Aorta (tissue), 5 donors: ENCODE measurements at regions not wholly inside any gene's neighbourhood (a gene's known extent, or its start where the extent isn't known, plus 50 kb on each side); places are given as distances from the start of the nearest gene placed in this dataset.

Experiments used
- ATAC-seq: fragments of 200-7000 bp; cut with Tn5 transposase; one replicate; pipeline ENCODE4 v1.9.1; 2022; ENCODE audit warnings: moderate library complexity; ENCODE audit not compliant: low FRiP score
- DNase-seq, 2 donors: peaks; one replicate each; pipeline ENCODE4 v3.0.0-alpha.2; 2020
- H3K27ac ChIP-seq, 2 donors: one replicate each; pipeline ENCODE4 v1.5.1; 2013; ENCODE audit warnings: low read length in 2 of 2, mild to moderate bottlenecking in 2 of 2, moderate library complexity in 2 of 2, control low read depth in 1 of 2, inconsistent platforms in 1 of 2, low read depth in 1 of 2
- H3K27me3 ChIP-seq, 2 donors: one replicate each; pipeline ENCODE4 v1.6.1; 2013; ENCODE audit warnings: control low read depth in 1 of 2, low read length in 1 of 2, mild to moderate bottlenecking in 1 of 2, moderate library complexity in 1 of 2; ENCODE audit not compliant: insufficient read depth in 2 of 2, control insufficient read depth in 1 of 2
- H3K36me3 ChIP-seq, 2 donors: one replicate each; pipeline ENCODE4 v1.6.1; 2013; ENCODE audit warnings: control low read depth in 1 of 2, low read length in 1 of 2, mild to moderate bottlenecking in 1 of 2; ENCODE audit not compliant: insufficient read depth in 2 of 2, control insufficient read depth in 1 of 2
- H3K4me1 ChIP-seq, 2 donors: one replicate each; pipeline ENCODE4 v1.6.1; 2013; ENCODE audit warnings: low read length in 2 of 2, control low read depth in 1 of 2, mild to moderate bottlenecking in 1 of 2, moderate library complexity in 1 of 2; ENCODE audit not compliant: insufficient read depth in 2 of 2, control insufficient read depth in 1 of 2
- H3K4me3 ChIP-seq, 2 donors: one replicate each; pipeline ENCODE4 v1.5.1; 2013; ENCODE audit warnings: low read length in 2 of 2, control low read depth in 1 of 2, mild to moderate bottlenecking in 1 of 2
- H3K9me3 ChIP-seq: one replicate; pipeline ENCODE4 v1.6.1; 2013; ENCODE audit warnings: mild to moderate bottlenecking, low read length; ENCODE audit not compliant: control insufficient read depth
- whole genome bisulfite sequencing, 2 donors: extraction: QIAGEN DNeasy Blood & Tissue Kit; methylation state at CpG; one replicate each; pipeline ENCODE4 v1.1.7; 2013; 5-methylcytosine and 5-hydroxymethylcytosine counted together
- intact Hi-C, 2 donors: fragments of 100-400 bp; cut with DNase I; formaldehyde crosslinking; loops; one replicate each; pipeline versions ENCODE4 v1.14.2 to v1.15.0; 2022
- donor health status: healthy with polysubstance abuse.
- donor health status: Bipolar disorder and iron deficiency.
- donor health status: DM: no; HTN: no; CAD: no.
- donor health status: DM: no; HTN: no; CAD: no.
- donor health status: DM: yes; HTN: yes; CAD: no.

DNA sequence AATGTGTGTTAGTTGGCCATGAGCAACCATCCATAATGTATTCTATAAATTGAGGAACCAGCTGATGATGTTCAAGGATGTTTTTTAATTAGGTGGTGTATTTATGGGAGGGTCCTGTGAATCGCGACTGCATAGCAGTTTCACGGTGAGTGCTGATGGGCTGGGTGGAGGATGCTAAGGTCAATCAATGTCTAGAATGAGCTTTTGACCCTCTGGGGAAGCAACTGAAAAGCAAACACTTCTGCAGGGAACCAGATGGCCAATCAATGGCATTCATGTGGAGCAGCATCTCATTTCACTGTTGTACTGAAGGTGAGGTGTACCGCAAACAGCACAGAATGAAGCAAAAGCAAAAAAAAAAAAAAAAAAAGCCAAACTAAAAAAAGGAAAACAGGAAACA lies 676.1 kb upstream of the TMEM132C start:
- no peak for ATAC-seq

DNA sequence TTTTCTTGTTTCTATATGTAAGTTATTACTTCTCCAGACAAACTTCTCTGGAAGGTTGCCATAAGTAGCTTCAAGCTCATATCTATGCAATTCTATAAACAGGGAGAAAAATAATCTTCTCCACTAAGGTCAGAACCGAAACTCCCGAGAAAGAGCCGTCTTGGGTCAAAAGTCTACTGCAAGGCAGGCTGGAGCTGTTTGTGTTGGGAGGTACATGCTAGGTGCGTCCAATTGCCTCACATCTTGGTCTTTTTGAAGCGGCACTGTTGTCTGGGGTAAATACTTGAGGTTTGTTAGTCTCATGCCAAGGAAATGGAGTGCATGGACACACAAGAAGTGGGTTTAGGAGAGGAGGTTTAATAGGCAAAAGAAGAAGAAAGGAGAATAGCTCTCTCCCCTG lies 674.7 kb upstream of the TMEM132C start:
- Histone ChIP-seq H3K4me1 (peaks cover 0 to 5% of the 10 kb centered on the region in 2 donors), H3K36me3 (no peaks in the 10 kb centered on the region), H3K27me3 (no peaks in the 10 kb centered on the region), H3K27ac (no peak overlapping the region), H3K9me3 (no peaks in the 10 kb centered on the region), H3K4me3 (no peak overlapping the region)
- ATAC-seq (no peak), DNase-seq (no peak)
- WGBS, 2 donors = 77 to 79% methylated on average over 5 of the region's 5 CpGs
- intact Hi-C loops = no loop called here

More for the DNA sequence above, 676.1 kb upstream of the TMEM132C start:
- no peak for DNase-seq
- no peak overlapping the region for H3K27ac ChIP-seq
- 86 to 91% methylated on average over 4 of the region's 4 CpGs for WGBS, 2 donors
- intact Hi-C loops = no loop called here
- H3K9me3 ChIP-seq = no peaks in the 10 kb centered on the region
- H3K27me3 ChIP-seq = no peaks in the 10 kb centered on the region
- no peaks in the 10 kb centered on the region for H3K36me3 ChIP-seq
- H3K4me3 ChIP-seq = no peak overlapping the region
- H3K4me1 ChIP-seq = peaks cover 0 to 5% of the 10 kb centered on the region in 2 donors

DNA sequence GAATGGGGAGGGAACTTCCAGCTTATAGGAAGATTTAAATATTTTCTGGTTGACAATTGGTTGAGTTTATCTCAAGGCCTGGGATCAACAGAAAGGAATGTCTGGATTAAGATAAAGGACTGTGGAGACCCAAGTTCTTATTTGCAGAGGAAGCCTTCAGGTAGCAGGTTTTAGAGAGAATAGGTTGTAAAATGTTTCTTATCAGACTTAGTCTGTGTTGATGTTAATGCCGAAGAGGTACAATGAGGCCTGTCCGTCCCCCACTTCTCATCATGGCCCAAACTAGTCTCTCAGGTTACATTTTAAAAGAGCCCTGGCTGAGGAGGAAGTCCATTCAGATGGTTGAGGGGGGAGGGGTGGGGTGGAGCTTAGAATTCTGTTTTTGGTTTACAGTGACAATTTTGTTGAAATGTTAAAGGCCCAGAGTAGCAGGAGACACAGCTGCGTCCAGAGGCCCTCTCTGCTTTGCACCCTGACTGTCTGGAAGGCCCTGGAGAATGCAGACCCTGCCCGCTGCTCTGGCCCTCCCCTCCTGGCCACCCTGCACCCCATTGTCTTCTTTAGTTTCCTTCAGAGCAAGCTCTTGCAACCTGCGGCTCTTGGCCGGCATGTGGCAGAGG lies 672.5 kb upstream of the TMEM132C start:
- Histone ChIP-seq H3K9me3 (no peaks in the 10 kb centered on the region), H3K27me3 (no peaks in the 10 kb centered on the region), H3K4me1 (no peaks in the 10 kb centered on the region), H3K4me3 (no peak overlapping the region), H3K36me3 (no peaks in the 10 kb centered on the region), H3K27ac (no peak overlapping the region)
- ATAC-seq = no peak
- WGBS, 2 donors = 88 to 94% methylated on average over 6 of the region's 6 CpGs
- DNase-seq = no peak
- intact Hi-C loops = no loop called here

DNA sequence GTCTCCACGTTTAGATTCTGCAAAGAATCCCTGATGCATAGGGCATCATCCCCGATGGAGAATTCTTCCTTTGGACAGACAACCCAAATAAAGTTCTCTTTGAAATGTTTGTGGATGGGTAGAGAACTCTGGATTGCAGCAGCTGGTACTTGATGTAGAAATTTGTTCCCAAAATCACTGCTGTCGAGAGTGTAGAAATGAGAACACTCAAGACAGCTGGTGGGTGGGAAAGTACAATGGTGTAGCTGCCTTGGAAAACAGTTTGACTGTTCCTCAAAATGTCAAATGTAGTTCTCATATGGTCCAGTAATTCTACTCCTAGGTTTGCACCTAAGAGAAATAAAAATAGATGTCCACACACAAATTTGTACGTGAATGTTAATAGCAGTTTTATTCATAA lies 671.5 kb upstream of the TMEM132C start:
- WGBS, 2 donors = 90 to 91% methylated on average over 4 of the region's 4 CpGs
- Histone ChIP-seq H3K27me3 (no peaks in the 10 kb centered on the region), H3K4me3 (no peak overlapping the region), H3K4me1 (peaks cover 0 to 3% of the 10 kb centered on the region in 2 donors), H3K36me3 (no peaks in the 10 kb centered on the region), H3K27ac (no peak overlapping the region), H3K9me3 (no peaks in the 10 kb centered on the region)
- ATAC-seq (no peak), DNase-seq (no peak)
- intact Hi-C loops = no loop called here

DNA sequence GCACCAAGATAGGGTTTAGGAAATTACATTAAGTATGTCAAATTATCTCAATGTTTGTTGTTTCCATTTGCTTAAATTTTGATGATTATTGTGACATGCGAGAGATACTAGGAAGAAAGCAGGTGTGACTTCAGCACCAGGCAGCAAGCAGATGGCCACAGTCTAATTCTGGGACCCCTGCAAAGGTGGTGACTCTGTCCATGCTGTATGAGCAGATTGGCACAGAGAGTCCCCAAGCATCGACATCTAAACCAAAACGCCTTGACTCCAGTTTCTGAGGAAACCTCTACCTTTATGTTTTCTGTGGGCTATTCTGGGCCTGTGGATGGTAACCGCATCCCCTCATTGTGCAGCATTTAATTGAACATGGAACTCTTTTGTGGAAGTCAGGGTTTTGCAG lies 670.1 kb upstream of the TMEM132C start:
- WGBS, 2 donors = 97 to 98% methylated on average over 4 of the region's 4 CpGs
- Histone ChIP-seq H3K4me3 (no peak overlapping the region), H3K27me3 (no peaks in the 10 kb centered on the region), H3K9me3 (no peaks in the 10 kb centered on the region), H3K27ac (no peak overlapping the region), H3K36me3 (no peaks in the 10 kb centered on the region), H3K4me1 (peaks cover 0 to 3% of the 10 kb centered on the region in 2 donors)
- ATAC-seq (no peak), DNase-seq (no peak)
- intact Hi-C loops = no loop called here

DNA sequence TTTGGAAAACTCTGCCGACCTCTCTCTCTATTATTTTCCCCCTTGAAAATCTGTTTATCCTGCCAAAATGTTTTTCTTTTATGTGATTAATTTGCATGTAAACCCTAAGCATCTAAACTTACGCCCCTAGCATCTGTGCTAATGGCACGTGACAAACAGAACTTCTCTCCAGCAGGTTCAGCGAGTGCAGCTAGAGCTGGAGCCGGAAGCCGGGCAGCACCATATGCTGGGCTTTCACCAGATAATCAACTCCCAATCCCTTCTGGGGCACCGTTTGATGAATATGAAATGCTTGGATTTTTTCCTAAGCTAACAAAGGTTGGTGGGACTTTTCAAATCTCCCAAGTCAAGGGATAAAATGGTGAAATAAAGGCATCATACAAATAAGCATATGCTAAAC lies 667.5 kb upstream of the TMEM132C start:
- intact Hi-C loops = no loop called here
- Histone ChIP-seq H3K36me3 (no peaks in the 10 kb centered on the region), H3K9me3 (no peaks in the 10 kb centered on the region), H3K27ac (no peak overlapping the region), H3K4me1 (peaks cover 0 to 3% of the 10 kb centered on the region in 2 donors), H3K4me3 (no peak overlapping the region), H3K27me3 (no peaks in the 10 kb centered on the region)
- WGBS, 2 donors = 62 to 66% methylated on average over 7 of the region's 7 CpGs
- ATAC-seq (no peak), DNase-seq (no peak)

DNA sequence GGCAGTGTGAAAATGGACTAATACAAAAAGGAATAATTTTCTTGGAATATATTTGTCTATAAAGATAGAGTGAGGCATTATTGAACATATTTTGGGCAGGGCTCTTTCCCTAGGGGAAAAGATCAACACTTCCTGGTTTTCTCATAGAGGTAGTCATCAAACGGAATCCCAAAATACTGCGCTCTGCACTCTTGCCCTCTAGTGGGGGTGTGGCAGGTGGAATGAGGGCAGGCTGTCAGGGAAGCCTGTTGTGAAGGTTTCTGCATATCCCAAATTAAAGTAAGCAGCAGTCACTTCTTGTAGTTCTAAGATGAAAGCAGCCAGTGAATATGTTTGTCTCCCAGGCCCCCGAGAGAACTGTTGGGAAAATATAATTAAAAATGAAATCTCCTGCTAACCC lies 666.8 kb upstream of the TMEM132C start:
- Histone ChIP-seq H3K9me3 (no peaks in the 10 kb centered on the region), H3K27ac (no peak overlapping the region), H3K4me1 (peaks cover 0 to 3% of the 10 kb centered on the region in 2 donors), H3K4me3 (no peak overlapping the region), H3K27me3 (no peaks in the 10 kb centered on the region), H3K36me3 (no peaks in the 10 kb centered on the region)
- ATAC-seq = no peak
- DNase-seq = no peak
- 69 to 79% methylated on average over 3 of the region's 3 CpGs for WGBS, 2 donors
- intact Hi-C loops = no loop called here

DNA sequence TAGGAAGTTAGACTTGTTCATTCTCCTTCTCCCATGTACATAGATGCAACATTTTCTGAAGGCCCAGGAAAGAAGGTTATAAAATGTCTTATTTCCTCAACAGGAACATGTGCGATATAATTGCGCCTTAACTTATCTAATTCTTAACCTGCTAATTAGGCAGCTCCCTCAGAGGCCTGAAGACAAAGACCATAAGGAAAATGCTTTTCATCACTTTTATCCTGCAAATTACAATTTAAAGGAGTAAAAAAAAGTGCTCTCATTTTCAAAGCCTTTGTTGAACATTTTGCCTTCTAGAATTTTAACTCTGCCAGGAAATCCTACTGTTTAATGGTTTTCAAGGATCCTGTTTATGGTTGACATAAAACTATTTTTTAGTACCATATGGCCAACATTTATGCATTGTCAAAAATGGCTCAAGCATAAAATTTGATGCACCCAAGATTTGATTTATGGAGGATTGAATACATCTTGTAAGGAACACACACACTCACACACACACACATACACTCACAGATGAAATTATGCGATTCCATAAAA lies 660.4 kb upstream of the TMEM132C start:
- intact Hi-C loops = no loop called here
- Histone ChIP-seq H3K9me3 (no peaks in the 10 kb centered on the region), H3K27me3 (no peaks in the 10 kb centered on the region), H3K27ac (no peak overlapping the region), H3K36me3 (no peaks in the 10 kb centered on the region), H3K4me3 (no peak overlapping the region), H3K4me1 (no peaks in the 10 kb centered on the region)
- 97% methylated on average over 3 of the region's 3 CpGs for WGBS, 2 donors
- no peak for DNase-seq
- ATAC-seq = no peak

DNA sequence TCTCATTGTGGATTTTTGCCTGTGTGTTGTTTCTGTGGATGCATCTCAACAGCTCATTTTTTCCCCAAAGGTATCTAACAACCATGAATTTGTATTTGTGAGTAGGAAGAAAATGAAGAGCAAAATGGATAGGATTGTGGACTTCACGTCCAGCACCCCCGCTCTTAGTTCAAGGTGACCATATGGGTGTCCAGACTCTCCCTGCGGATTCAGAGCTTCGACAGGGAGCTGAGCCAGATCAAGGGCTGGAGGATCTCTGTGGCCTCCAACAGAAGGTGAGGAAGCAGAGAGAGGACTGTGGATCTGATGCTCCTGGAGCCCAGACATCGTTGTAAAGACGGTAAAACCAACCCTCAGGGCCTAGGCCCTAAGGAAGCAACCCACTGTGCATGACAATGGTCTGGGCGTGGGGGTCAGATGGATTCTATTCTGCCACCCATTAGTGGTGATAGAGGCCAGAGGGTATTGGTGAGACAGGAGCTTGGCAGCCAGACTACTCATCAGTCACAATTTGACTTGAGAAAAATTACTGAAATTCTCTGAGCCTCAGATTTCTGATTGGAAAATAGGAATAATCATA lies 659.7 kb upstream of the TMEM132C start:
- ATAC-seq = no peak
- intact Hi-C loops = no loop called here
- 94 to 96% methylated on average over 7 of the region's 7 CpGs for WGBS, 2 donors
- Histone ChIP-seq H3K27ac (no peak overlapping the region), H3K4me3 (no peak overlapping the region), H3K27me3 (no peaks in the 10 kb centered on the region), H3K36me3 (no peaks in the 10 kb centered on the region), H3K4me1 (no peaks in the 10 kb centered on the region), H3K9me3 (no peaks in the 10 kb centered on the region)
- no peak for DNase-seq
